PC-3 (cell line): ENCODE measurements at regions not wholly inside any gene's neighbourhood (a gene's known extent, or its start where the extent isn't known, plus 50 kb on each side); places are given as distances from the start of the nearest gene placed in this dataset.

Experiments
- ATAC-seq: fragments of 200-7000 bp; cut with Tn5 transposase; 2 replicates; pipeline ENCODE4 v1.9.1; 2020; ENCODE audit warnings: mild to moderate bottlenecking, moderate library complexity
- BruUV-seq: library from RNA; stranded (reverse); fragments of 400-500 nt; replicated peaks from 2 replicates; lab custom pipeline; 2021; lab: Mats Ljungman, UMichigan
- CTCF ChIA-PET: fragments of 300-600 bp; sonication (Branson Sonifier 250); formaldehyde crosslinking; loops from one replicate; lab custom pipeline; 2022; ENCODE audit warnings: antibody characterized with exemption; lab: Charles Lee
- POLR2A ChIA-PET: fragments of 300-600 bp; sonication (Branson Sonifier 250); formaldehyde crosslinking; loops from one replicate; lab custom pipeline; 2022; ENCODE audit warnings: antibody characterized with exemption; ENCODE audit not compliant: unreplicated experiment; lab: Charles Lee
- DNase-seq: peaks from one replicate; pipeline ENCODE4 v3.0.0-alpha.2; 2015
- H2AFZ ChIP-seq: fragments of 300-600 bp; sonication (generic); 2 replicates; pipeline ENCODE4 v1.6.0; 2016; ENCODE audit warnings: antibody characterized with exemption, low read length
- H3F3A ChIP-seq: fragments of 300-600 bp; sonication (generic); one replicate; pipeline ENCODE4 v1.6.0; 2017; ENCODE audit warnings: antibody characterized with exemption, low read length, control low read depth, mild to moderate bottlenecking; ENCODE audit not compliant: unreplicated experiment
- H3K27ac ChIP-seq: fragments of 300-600 bp; sonication (generic); 2 replicates; pipeline ENCODE4 v1.5.1; 2016; ENCODE audit warnings: mild to moderate bottlenecking, low read length
- H3K27me3 ChIP-seq: fragments of 300-600 bp; sonication (generic); 2 replicates; pipeline ENCODE4 v1.6.1; 2016; ENCODE audit warnings: low read length, mixed read lengths
- H3K36me3 ChIP-seq: fragments of 300-600 bp; sonication (generic); 2 replicates; pipeline ENCODE4 v1.6.1; 2016; ENCODE audit warnings: low read depth, mixed run types, low read length, mixed read lengths
- H3K4me1 ChIP-seq: fragments of 300-600 bp; sonication (generic); 2 replicates; pipeline ENCODE4 v1.5.1; 2016; ENCODE audit warnings: low read length; ENCODE audit not compliant: insufficient read depth
- H3K4me2 ChIP-seq: fragments of 300-600 bp; sonication (generic); 2 replicates; pipeline ENCODE4 v1.6.0; 2016; ENCODE audit warnings: low read length
- H3K4me3 ChIP-seq: fragments of 300-600 bp; sonication (generic); 2 replicates; pipeline ENCODE4 v1.5.1; 2016; ENCODE audit warnings: mild to moderate bottlenecking, low read length, mixed read lengths
- H3K79me2 ChIP-seq: fragments of 300-600 bp; sonication (generic); 2 replicates; pipeline ENCODE4 v1.6.1; 2017; ENCODE audit warnings: low read length, mixed read lengths
- H3K9ac ChIP-seq: fragments of 300-600 bp; sonication (generic); 2 replicates; pipeline ENCODE4 v1.6.0; 2016; ENCODE audit warnings: mild to moderate bottlenecking, low read length
- H3K9me2 ChIP-seq: fragments of 300-600 bp; sonication (generic); replicated peaks from 2 replicates; pipeline ENCODE4 v1.6.1; 2016; ENCODE audit warnings: mixed run types, low read length, mixed read lengths
- H3K9me3 ChIP-seq: fragments of 300-600 bp; sonication (generic); 2 replicates; pipeline ENCODE4 v1.6.1; 2016; ENCODE audit warnings: low read length, mixed read lengths
- H4K20me1 ChIP-seq: fragments of 300-600 bp; sonication (generic); 2 replicates; pipeline ENCODE4 v1.6.1; 2016; ENCODE audit warnings: low read length, mixed read lengths
- EZH2 ChIP-seq: fragments of 300-600 bp; sonication (generic); IDR thresholded peaks from one replicate; pipeline ENCODE4 v1.6.1; 2017; ENCODE audit warnings: antibody characterized with exemption, mild to moderate bottlenecking, low read length; ENCODE audit not compliant: unreplicated experiment
- EZH2phosphoT487 ChIP-seq: fragments of 300-600 bp; sonication (generic); IDR thresholded peaks from 2 replicates; pipeline ENCODE4 v1.6.1; 2018; ENCODE audit warnings: mild to moderate bottlenecking, antibody characterized with exemption, low read length, borderline replicate concordance
- intact Hi-C: fragments of 100-400 bp; cut with micrococcal nuclease; formaldehyde crosslinking; loops from 2 replicates; pipeline ENCODE4 v1.9.0; 2023
- TF ChIP-seq, protein P1 (sequence below): fragments of 300-600 bp; sonication (generic); conservative IDR thresholded peaks from 2 replicates; pipeline ENCODE4 v1.5.1; 2017; ENCODE audit warnings: antibody characterized with exemption, low read depth, mild to moderate bottlenecking, low read length

GRCh38 chr15:87591042-87591441 lies 665.5 kb downstream of the NTRK3 start:
- Histone ChIP-seq H3K4me1 (no peaks in the 10 kb centered on the region), H3F3A (no peaks in the 10 kb centered on the region), H2AFZ (no peak overlapping the region), H3K27me3 (no peaks in the 10 kb centered on the region), H3K9me2 (no peaks in the 10 kb centered on the region), H3K36me3 (no peaks in the 10 kb centered on the region), H3K9ac (no peak overlapping the region), H3K4me2 (no peak overlapping the region), H3K79me2 (no peaks in the 10 kb centered on the region), H4K20me1 (no peaks in the 10 kb centered on the region), H3K27ac (no peak overlapping the region), H3K4me3 (no peak overlapping the region), H3K9me3 (no peaks in the 10 kb centered on the region)
- no peak for ATAC-seq
- CTCF ChIA-PET: no interaction called here
- POLR2A ChIA-PET: no interaction called here
- no peak for TF ChIP-seq EZH2
- no peak for TF ChIP-seq EZH2phosphoT487
- TF ChIP-seq, protein P1, sequence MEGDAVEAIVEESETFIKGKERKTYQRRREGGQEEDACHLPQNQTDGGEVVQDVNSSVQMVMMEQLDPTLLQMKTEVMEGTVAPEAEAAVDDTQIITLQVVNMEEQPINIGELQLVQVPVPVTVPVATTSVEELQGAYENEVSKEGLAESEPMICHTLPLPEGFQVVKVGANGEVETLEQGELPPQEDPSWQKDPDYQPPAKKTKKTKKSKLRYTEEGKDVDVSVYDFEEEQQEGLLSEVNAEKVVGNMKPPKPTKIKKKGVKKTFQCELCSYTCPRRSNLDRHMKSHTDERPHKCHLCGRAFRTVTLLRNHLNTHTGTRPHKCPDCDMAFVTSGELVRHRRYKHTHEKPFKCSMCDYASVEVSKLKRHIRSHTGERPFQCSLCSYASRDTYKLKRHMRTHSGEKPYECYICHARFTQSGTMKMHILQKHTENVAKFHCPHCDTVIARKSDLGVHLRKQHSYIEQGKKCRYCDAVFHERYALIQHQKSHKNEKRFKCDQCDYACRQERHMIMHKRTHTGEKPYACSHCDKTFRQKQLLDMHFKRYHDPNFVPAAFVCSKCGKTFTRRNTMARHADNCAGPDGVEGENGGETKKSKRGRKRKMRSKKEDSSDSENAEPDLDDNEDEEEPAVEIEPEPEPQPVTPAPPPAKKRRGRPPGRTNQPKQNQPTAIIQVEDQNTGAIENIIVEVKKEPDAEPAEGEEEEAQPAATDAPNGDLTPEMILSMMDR: no peak
- BruUV-seq: no TSS peak
- no peak for DNase-seq
- intact Hi-C loops: no loop called here

GRCh38 chr15:87589134-87589533 lies 667.4 kb downstream of the NTRK3 start:
- intact Hi-C loops: no loop called here
- TF ChIP-seq, protein P1: no peak
- TF ChIP-seq EZH2: no peak
- TF ChIP-seq EZH2phosphoT487: no peak
- CTCF ChIA-PET: no interaction called here
- H3K27me3 ChIP-seq: no peaks in the 10 kb centered on the region
- no peaks in the 10 kb centered on the region for H3K4me1 ChIP-seq
- no peak for DNase-seq
- H3K9me2 ChIP-seq: no peaks in the 10 kb centered on the region
- POLR2A ChIA-PET: no interaction called here
- ATAC-seq: no peak
- no peaks in the 10 kb centered on the region for H3K79me2 ChIP-seq
- H2AFZ ChIP-seq: no peak overlapping the region
- H3K4me3 ChIP-seq: no peak overlapping the region
- no TSS peak for BruUV-seq
- H3K9me3 ChIP-seq: no peaks in the 10 kb centered on the region
- no peaks in the 10 kb centered on the region for H4K20me1 ChIP-seq
- no peak overlapping the region for H3K9ac ChIP-seq
- H3K4me2 ChIP-seq: no peak overlapping the region
- H3F3A ChIP-seq: no peaks in the 10 kb centered on the region
- no peak overlapping the region for H3K27ac ChIP-seq
- H3K36me3 ChIP-seq: no peaks in the 10 kb centered on the region

DNA sequence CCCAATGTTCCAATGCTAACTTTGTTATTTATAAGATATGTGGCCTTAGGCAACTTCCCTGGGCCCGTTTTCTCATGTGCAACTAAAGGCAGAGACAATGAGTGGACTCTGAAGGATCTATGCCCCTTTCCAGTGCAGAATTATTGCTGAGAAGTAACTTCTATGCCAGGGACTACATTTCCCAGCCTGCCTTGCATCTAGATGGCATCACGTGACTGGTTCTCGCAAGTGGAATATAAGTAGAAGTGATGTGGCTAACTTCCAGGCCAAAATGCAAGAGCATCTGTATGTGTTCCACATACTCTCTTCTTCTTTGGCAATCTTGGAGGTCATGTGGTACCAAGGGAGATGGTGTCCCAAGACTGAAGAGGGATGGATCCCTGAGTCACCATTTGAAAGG lies 674.4 kb downstream of the NTRK3 start:
- ATAC-seq (no peak), DNase-seq (no peak)
- TF ChIP-seq, protein P1: no peak
- TF ChIP-seq EZH2 (no peak), EZH2phosphoT487 (no peak)
- Histone ChIP-seq H3K9ac (no peak overlapping the region), H3K9me2 (no peaks in the 10 kb centered on the region), H2AFZ (no peak overlapping the region), H4K20me1 (no peaks in the 10 kb centered on the region), H3K27ac (no peak overlapping the region), H3K4me2 (no peak overlapping the region), H3K79me2 (no peaks in the 10 kb centered on the region), H3F3A (no peaks in the 10 kb centered on the region), H3K27me3 (no peaks in the 10 kb centered on the region), H3K36me3 (no peaks in the 10 kb centered on the region), H3K4me1 (peaks cover 9% of the 10 kb centered on the region), H3K4me3 (no peak overlapping the region), H3K9me3 (no peaks in the 10 kb centered on the region)
- CTCF ChIA-PET: no interaction called here
- no TSS peak for BruUV-seq
- POLR2A ChIA-PET: no interaction called here
- intact Hi-C loops: no loop called here
